SK-N-SH (cell line): ENCODE measurements at regions not wholly inside any gene's neighbourhood (a gene's known extent, or its start where the extent isn't known, plus 50 kb on each side); places are given as distances from the start of the nearest gene placed in this dataset.

ENCODE experiments used
- CTCF ChIP-seq: fragments of 200-600 bp; sonication (generic); IDR thresholded peaks from 2 replicates; pipeline ENCODE4 v1.6.1; 2017; ENCODE audit warnings: antibody characterized with exemption, mild to moderate bottlenecking, moderate library complexity
- TEAD4 ChIP-seq: IDR thresholded peaks from 2 replicates; pipeline ENCODE4 v1.4.0; 2012; ENCODE audit warnings: mild to moderate bottlenecking, borderline replicate concordance; ENCODE audit not compliant: insufficient read depth

GRCh38 chr13:53398051-53398450 is 369.4 kb downstream of the OLFM4 start:
- TF ChIP-seq TEAD4 (no peak), CTCF (no peak)
